Fibroblast of the aortic adventitia (primary cell): ENCODE measurements at regions not wholly inside any gene's neighbourhood (a gene's known extent, or its start where the extent isn't known, plus 50 kb on each side); places are given as distances from the start of the nearest gene placed in this dataset.

Experiments
- DNase-seq: peaks from one replicate; pipeline ENCODE4 v3.0.0-alpha.2; 2010; ENCODE audit warnings: low read depth
- H3K4me3 ChIP-seq: 2 replicates; pipeline ENCODE4 v1.5.1; 2011; ENCODE audit warnings: low read depth, mild to moderate bottlenecking, control low read depth, low read length, moderate library complexity
- CTCF ChIP-seq: IDR thresholded peaks from 2 replicates; pipeline ENCODE4 v1.5.1; 2011; ENCODE audit warnings: mild to moderate bottlenecking, low read length, control low read depth, inconsistent platforms; ENCODE audit not compliant: insufficient read depth

GRCh38 chr17:83144421-83145357 is 65.3 kb downstream of the METRNL start:
- H3K4me3 ChIP-seq = no peak overlapping the region
- no peak for TF ChIP-seq CTCF
- peak; percentile 73 for DNase-seq

- no peak for DNase-seq
- no peak overlapping the region for H3K4me3 ChIP-seq
- TF ChIP-seq CTCF = no peak
Observed at GRCh38 chr17:83145358-83145738, 65.9 kb downstream of the METRNL start.

DNA sequence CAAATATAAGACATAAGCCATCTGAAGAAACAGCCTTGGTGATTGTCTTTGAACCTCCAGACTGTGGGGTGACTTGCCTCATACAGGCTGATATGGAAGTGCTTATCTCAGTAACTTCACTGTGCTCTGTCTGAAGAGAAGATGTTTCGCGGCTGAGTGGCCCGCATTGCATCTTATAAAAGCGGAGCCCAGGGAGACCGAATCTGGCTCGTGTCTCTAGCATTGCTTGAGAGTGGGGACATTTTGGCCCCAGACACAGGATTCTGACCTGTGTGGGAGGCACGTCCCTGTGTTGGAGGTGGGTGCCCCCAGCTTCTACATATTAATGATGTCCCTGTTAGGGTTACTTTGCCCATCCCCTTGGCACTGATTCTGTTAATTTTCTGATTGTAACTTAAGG is 66.4 kb downstream of the METRNL start:
- DNase-seq = no peak
- no peak overlapping the region for H3K4me3 ChIP-seq
- TF ChIP-seq CTCF = no peak

GRCh38 chr17:83146347-83146746 is 66.9 kb downstream of the METRNL start:
- TF ChIP-seq CTCF = no peak
- no peak overlapping the region for H3K4me3 ChIP-seq
- no peak for DNase-seq

DNA sequence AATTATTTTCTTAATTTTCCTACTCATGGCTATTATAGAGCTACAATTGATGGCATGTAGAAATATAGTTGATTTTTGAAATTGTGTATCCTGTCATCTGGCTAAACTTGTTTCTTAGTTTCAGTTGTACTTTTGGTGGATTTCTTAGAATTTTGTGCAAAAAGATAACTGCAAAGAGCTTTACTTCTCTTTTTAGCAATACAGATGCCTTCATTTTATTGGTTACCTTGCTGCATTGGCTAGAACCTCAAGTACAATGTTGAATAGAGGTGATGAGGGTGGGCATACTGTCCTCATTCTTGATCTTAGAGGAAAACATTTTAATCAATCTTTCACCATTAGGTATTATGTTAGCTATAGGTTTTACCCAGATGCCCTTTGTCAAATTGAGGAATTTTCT is 67.9 kb downstream of the METRNL start:
- no peak overlapping the region for H3K4me3 ChIP-seq
- no peak for DNase-seq
- no peak for TF ChIP-seq CTCF

GRCh38 chr17:83148317-83149028 is 69.1 kb downstream of the METRNL start:
- TF ChIP-seq CTCF = no peak
- no peak for DNase-seq
- no peak overlapping the region for H3K4me3 ChIP-seq
